ENCODE measurements at regions not wholly inside any gene's neighbourhood (a gene's known extent, or its start where the extent isn't known, plus 50 kb on each side); places are given as distances from the start of the nearest gene placed in this dataset.
A peak's percentile ranks its signal among the peaks of the same experiment; 100 is the strongest.

DNA sequence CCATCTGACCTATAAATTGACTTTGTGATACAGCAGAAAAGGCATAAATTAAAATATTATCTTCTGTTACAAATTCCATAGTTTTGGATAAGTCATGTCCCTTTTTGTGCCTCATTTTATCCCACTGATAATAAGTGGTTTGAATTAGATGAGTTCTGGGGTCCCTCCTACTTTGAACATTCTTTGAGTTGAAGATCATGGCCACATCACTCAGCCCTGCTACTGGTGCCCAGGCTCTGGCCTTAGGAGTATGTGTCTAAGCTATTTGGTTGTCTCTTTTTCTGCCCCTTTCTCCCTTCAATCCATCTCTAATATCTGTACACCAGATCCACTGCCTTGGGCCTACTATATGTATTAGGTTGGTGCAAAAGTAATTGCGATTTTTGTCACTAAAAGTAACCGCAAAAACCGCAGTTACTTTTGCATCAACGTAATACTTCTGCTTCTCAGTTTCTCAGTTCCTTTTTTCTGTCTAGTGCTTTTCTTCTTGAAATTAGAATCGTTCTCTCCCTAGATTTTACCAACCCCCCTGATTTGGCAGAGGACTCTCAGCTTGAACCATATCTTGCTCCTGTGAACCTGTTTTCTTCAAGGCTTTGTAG lies 362.5 kb upstream of the TNP1 start:
- 0 out of 2 replicates have a peak, but pooled peaks have one; percentile 22 for TF ChIP-seq POLR2A (IDR thresholded peaks at IDR 0.05; ENCODE audit: low read depth, low read length)
- TF ChIP-seq TAF1 (IDR thresholded peaks at IDR 0.05; ENCODE audit: low read depth, low read length): no peak
- TF ChIP-seq POLR2AphosphoS5 (IDR thresholded peaks at IDR 0.05; ENCODE audit: low read depth, low read length): peak; percentile 33; the same call in 1 of the 2 replicates
- TF ChIP-seq PAX5 (IDR thresholded peaks at IDR 0.05; ENCODE audit: insufficient read depth, low read length, severe bottlenecking): no peak
- TF ChIP-seq SPI1 (IDR thresholded peaks at IDR 0.05; ENCODE audit: low read depth, low read length): peak; percentile 99
- TF ChIP-seq POU2F2 (IDR thresholded peaks at IDR 0.05; ENCODE audit: low read depth, low read length): peak; percentile 44; the same call in 1 of the 2 replicates
